GM18499 (cell line): ENCODE measurements at regions not wholly inside any gene's neighbourhood (a gene's known extent, or its start where the extent isn't known, plus 50 kb on each side); places are given as distances from the start of the nearest gene placed in this dataset.
"Not testable (repeated sequence)": the region's sequence is repeated elsewhere in the genome, so short reads cannot be mapped to it uniquely, and the experiment has no call there.

Experiments
- ATAC-seq: cut with Tn5 transposase; IDR thresholded peaks from one replicate; pipeline ENCODE4 v1.9.1; 2021; ENCODE audit warnings: moderate number of reproducible peaks; ENCODE audit not compliant: insufficient read depth, unreplicated experiment

- not testable (repeated sequence) for ATAC-seq
Observed at GRCh38 chr17:20933040-20933439, 109.8 kb downstream of the USP22 start.

- no peak for ATAC-seq
Observed at GRCh38 chr17:20934288-20934687, 108.5 kb downstream of the USP22 start.

GRCh38 chr17:20935740-20936139 lies 107.1 kb downstream of the USP22 start:
- no peak for ATAC-seq

GRCh38 chr17:20938244-20938643 lies 104.6 kb downstream of the USP22 start:
- no peak for ATAC-seq

- ATAC-seq: no peak
Observed at GRCh38 chr17:20938988-20939615, 103.7 kb downstream of the USP22 start.

GRCh38 chr17:20941872-20942271 lies 100.9 kb downstream of the USP22 start:
- no peak for ATAC-seq

- ATAC-seq: no peak
Observed at GRCh38 chr17:20944014-20944865, 98.6 kb downstream of the USP22 start.

- ATAC-seq: not testable (repeated sequence)
Observed at GRCh38 chr17:20947708-20948107, 95.1 kb downstream of the USP22 start.

- ATAC-seq: no peak
Observed at GRCh38 chr17:20948984-20949777, 93.6 kb downstream of the USP22 start.
